Ishikawa (cell line): ENCODE measurements at regions not wholly inside any gene's neighbourhood (a gene's known extent, or its start where the extent isn't known, plus 50 kb on each side); places are given as distances from the start of the nearest gene placed in this dataset.

ENCODE experiments used
- CEBPB ChIP-seq: IDR thresholded peaks from 2 replicates; pipeline ENCODE4 v1.6.1; 2012
- CREB1 ChIP-seq: IDR thresholded peaks from 2 replicates; pipeline ENCODE4 v1.6.1; 2012; ENCODE audit warnings: low read depth
- EGR1 ChIP-seq: IDR thresholded peaks from 2 replicates; pipeline ENCODE4 v1.6.1; 2012
- EP300 ChIP-seq: IDR thresholded peaks from 2 replicates; pipeline ENCODE4 v1.6.1; 2012; ENCODE audit warnings: borderline replicate concordance
- FOXM1 ChIP-seq: IDR thresholded peaks from 2 replicates; pipeline ENCODE4 v1.6.1; 2012; ENCODE audit warnings: low read depth, borderline replicate concordance
- NFIC ChIP-seq: IDR thresholded peaks from 2 replicates; pipeline ENCODE4 v1.6.1; 2012
- RAD21 ChIP-seq: IDR thresholded peaks from 2 replicates; pipeline ENCODE4 v1.6.1; 2012; ENCODE audit warnings: low read depth
- TAF1 ChIP-seq: IDR thresholded peaks from 2 replicates; pipeline ENCODE4 v1.6.1; 2012; ENCODE audit warnings: low read depth, mild to moderate bottlenecking
- TCF12 ChIP-seq: IDR thresholded peaks from 2 replicates; pipeline ENCODE4 v1.6.1; 2012; ENCODE audit warnings: low read depth
- TEAD4 ChIP-seq: IDR thresholded peaks from 2 replicates; pipeline ENCODE4 v1.6.1; 2012
- YY1 ChIP-seq: IDR thresholded peaks from 2 replicates; pipeline ENCODE4 v1.6.1; 2012; ENCODE audit warnings: low read depth
- ZBTB7A ChIP-seq: IDR thresholded peaks from 2 replicates; pipeline ENCODE4 v1.6.1; 2012; ENCODE audit warnings: low read depth
- TF ChIP-seq, protein P1 (sequence below): IDR thresholded peaks from 2 replicates; pipeline ENCODE4 v1.6.1; 2012; ENCODE audit warnings: low read depth, mild to moderate bottlenecking
- TF ChIP-seq, protein P2 (sequence below): IDR thresholded peaks from 2 replicates; pipeline ENCODE4 v1.6.1; 2012
- TF ChIP-seq, protein P3 (sequence below): IDR thresholded peaks from 2 replicates; pipeline ENCODE4 v1.6.1; 2012

DNA sequence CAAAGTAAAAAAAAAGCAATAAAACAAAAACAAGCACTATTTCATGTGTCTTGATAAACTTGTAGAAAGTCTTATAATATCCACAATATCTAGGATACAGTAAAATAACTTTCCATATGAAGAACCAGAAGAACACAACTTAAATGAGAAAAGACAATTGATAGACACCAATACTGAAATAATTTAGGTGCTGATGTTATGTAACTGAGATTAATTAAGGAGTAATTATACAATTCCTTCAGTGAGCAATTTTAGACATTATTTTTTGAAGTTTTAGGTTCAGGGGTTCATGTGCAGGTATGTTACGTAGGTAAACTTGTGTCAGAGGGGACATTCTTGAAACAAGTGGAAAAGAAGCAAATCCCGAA, 88.3 kb upstream of the VPREB1 start:
- TF ChIP-seq, protein P1, sequence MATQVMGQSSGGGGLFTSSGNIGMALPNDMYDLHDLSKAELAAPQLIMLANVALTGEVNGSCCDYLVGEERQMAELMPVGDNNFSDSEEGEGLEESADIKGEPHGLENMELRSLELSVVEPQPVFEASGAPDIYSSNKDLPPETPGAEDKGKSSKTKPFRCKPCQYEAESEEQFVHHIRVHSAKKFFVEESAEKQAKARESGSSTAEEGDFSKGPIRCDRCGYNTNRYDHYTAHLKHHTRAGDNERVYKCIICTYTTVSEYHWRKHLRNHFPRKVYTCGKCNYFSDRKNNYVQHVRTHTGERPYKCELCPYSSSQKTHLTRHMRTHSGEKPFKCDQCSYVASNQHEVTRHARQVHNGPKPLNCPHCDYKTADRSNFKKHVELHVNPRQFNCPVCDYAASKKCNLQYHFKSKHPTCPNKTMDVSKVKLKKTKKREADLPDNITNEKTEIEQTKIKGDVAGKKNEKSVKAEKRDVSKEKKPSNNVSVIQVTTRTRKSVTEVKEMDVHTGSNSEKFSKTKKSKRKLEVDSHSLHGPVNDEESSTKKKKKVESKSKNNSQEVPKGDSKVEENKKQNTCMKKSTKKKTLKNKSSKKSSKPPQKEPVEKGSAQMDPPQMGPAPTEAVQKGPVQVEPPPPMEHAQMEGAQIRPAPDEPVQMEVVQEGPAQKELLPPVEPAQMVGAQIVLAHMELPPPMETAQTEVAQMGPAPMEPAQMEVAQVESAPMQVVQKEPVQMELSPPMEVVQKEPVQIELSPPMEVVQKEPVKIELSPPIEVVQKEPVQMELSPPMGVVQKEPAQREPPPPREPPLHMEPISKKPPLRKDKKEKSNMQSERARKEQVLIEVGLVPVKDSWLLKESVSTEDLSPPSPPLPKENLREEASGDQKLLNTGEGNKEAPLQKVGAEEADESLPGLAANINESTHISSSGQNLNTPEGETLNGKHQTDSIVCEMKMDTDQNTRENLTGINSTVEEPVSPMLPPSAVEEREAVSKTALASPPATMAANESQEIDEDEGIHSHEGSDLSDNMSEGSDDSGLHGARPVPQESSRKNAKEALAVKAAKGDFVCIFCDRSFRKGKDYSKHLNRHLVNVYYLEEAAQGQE = no peak

DNA sequence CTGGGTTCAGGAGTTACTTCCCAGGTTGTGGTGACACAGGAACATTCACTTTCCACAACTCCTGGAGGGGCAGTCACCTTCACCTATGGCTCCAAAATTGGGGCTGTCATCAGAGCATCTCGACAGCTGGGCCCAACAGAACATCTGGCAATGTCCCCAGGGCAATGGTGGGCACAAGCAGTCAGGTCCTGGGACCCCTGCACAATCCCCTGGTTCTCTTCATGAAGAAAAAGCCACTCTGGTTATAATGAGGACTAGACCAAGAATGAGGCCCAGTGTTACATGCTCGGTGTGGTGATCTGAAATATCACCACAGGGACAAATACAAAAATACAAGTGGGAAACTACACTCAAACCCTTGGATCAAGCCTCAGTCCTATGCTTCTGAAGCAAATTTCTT, 89.0 kb upstream of the VPREB1 start:
- TF ChIP-seq EGR1 (no peak), CREB1 (no peak), TAF1 (no peak), FOXM1 (no peak), TCF12 (no peak), TEAD4 (no peak), CEBPB (no peak), EP300 (no peak), YY1 (no peak), ZBTB7A (no peak), RAD21 (no peak), NFIC (no peak)
- TF ChIP-seq, protein P1 = no peak
- TF ChIP-seq, protein P2, sequence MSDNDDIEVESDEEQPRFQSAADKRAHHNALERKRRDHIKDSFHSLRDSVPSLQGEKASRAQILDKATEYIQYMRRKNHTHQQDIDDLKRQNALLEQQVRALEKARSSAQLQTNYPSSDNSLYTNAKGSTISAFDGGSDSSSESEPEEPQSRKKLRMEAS = no peak
- TF ChIP-seq, protein P3, sequence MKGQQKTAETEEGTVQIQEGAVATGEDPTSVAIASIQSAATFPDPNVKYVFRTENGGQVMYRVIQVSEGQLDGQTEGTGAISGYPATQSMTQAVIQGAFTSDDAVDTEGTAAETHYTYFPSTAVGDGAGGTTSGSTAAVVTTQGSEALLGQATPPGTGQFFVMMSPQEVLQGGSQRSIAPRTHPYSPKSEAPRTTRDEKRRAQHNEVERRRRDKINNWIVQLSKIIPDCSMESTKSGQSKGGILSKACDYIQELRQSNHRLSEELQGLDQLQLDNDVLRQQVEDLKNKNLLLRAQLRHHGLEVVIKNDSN = no peak

DNA sequence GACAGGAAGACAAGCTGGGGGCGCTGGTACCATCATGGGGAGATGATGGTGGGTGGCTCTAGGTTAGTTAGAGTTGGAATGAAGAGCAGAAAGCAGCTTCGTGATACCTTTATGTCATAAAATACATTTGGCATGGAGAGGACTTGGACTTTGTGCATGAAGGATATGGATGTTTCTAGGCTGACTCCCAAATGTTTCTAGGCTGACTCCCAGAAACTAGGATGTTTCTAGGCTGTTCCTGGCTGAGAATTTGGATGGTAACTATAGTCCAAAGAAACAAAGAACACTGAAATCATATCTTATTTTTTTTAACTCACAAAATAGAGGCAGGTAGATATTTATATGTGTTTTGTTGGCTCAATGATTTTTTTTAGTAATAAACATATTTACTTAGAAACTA, 89.4 kb upstream of the VPREB1 start:
- no peak for TF ChIP-seq YY1
- no peak for TF ChIP-seq RAD21
- TF ChIP-seq ZBTB7A = no peak

DNA sequence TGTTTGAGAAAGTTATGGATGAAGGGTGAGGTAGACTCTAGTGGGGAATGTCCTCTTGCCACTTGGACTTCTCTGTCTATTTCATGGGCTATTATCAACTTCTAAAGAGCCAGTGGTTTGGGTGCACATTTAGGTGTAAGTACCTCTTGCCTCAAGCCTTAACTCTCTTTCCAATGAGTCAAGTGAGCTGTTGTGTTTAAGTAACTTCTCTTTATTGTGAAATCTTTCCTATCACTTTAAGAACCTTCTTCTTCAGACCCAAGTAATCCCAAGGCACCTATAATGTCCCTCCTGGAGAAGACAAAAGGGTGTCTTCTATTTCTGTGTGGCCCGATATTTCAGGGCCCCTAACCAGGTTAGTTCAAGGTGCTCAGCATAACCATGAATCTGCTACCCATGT, 90.5 kb upstream of the VPREB1 start:
- TF ChIP-seq TAF1 (no peak), CREB1 (no peak), TEAD4 (no peak)

DNA sequence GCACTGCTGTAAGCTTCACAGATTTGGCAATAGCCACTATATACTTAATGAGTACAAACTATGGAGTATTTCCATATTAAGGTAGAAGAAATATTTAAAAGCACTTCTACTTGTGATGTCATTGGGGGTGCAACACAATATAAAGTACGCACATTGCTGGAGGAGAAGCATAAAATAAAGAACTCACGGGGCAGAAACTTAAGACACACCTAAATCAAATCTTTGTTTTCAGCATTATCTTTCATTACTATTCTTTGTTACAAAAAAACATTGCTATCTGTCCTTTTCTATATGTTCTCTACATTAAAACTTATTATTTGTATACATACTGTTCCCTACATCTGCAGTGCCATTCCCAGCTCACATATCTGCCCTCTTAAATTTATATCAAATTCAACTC, 93.3 kb upstream of the VPREB1 start:
- TF ChIP-seq RAD21 (no peak), TAF1 (no peak), FOXM1 (no peak), ZBTB7A (no peak), EP300 (no peak), EGR1 (no peak), NFIC (no peak), CEBPB (no peak), CREB1 (no peak), TCF12 (no peak), YY1 (no peak), TEAD4 (no peak)
- TF ChIP-seq, protein P3 = no peak
- TF ChIP-seq, protein P2 = no peak
- TF ChIP-seq, protein P1 = no peak

DNA sequence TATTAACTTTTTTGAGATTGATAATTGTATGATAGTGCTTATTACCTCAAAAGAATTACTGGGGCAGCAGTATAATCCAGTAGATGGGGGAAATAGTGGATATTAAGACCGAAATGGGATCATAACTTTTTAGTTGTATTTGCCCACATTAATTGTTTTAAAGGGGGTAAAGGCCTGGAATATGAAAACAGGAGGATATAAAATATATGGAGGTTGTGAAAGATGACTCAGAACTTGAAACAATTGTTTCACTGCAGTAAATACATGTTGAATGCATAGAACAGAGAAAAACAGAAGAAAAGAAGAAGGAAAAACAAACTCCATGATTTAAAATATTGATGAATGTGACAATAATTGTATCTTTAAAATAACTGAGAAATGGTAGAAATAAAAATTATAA, 94.1 kb upstream of the VPREB1 start:
- TF ChIP-seq EP300 (no peak), FOXM1 (no peak)
- TF ChIP-seq, protein P3 = no peak
